ENCODE measurements at regions not wholly inside any gene's neighbourhood (a gene's known extent, or its start where the extent isn't known, plus 50 kb on each side); places are given as distances from the start of the nearest gene placed in this dataset.

DNA sequence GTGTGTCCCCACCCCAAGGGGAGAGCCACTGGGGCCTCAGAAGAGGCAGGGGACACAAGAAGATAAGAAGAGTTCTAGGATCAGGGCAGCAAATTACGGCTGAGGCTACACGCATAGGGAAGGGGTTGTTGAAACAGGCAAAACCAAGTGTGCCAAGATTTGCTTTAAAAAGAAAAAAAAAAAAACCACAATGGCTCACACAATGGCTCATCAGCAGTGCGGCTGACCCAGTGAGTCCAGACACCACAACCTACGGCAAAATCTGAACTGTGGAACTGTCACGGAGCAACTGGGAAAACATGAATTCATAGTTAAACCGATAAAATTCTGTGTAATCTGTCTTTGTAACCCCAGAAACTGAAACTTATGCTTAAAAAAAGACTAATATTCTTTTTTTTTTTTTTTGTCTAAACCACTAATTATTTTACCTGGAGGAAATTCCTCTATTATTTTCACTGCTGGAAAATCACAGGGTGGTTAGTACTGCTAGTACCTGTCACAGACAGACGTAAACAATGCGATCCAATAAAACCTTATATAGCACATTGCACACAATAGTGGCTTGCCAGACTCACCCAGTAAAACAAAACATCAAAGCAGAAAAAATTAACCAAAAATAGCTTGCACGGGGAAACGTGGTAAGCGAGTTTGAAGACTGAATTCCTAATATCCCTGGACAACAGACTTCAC, 325.4 kb upstream of the TSHZ3 start:
- Histone ChIP-seq H2BK5ac (ENCODE audit: low read depth, low read length, poor library complexity, severe bottlenecking) (no peak overlapping the region), H2BK120ac (ENCODE audit: low read depth, low read length) (0 out of 2 replicates have a peak overlapping the region, but pooled peaks have one; percentile 23), H4K5ac (ENCODE audit: low read depth, low read length) (no peak overlapping the region), H2BK20ac (ENCODE audit: low read depth, low read length) (no peak overlapping the region), H3K4me1 (ENCODE audit: control insufficient read depth, insufficient read depth, low read length) (peaks cover 6% of the 10 kb centered on the region; the same call in 1 of the 2 replicates), H3K23ac (ENCODE audit: low read depth, low read length) (no peak overlapping the region), H4K8ac (ENCODE audit: low read depth in 2 of 2, low read length in 2 of 2) (no peak overlapping the region), H3K79me1 (ENCODE audit: low read depth in 1 of 2, low read length in 2 of 2) (no peaks in the 10 kb centered on the region), H2AK9ac (replicated peaks; ENCODE audit: low read depth, low read length, poor library complexity) (no peak overlapping the region), H3K4me2 (ENCODE audit: low read depth, low read length) (peak overlapping the region; percentile 73; the same call in 1 of the 2 replicates), H3K9me1 (ENCODE audit: insufficient read depth, low read length) (no peaks in the 10 kb centered on the region), H3K4ac (ENCODE audit: low read depth, low read length) (no peak overlapping the region), H4K91ac (ENCODE audit: insufficient read depth, low read depth, low read length) (no peak overlapping the region), H4K20me1 (ENCODE audit: insufficient read depth, low read length) (no peaks in the 10 kb centered on the region), H3K18ac (ENCODE audit: low read depth, low read length) (no peak overlapping the region), H3K9ac (ENCODE audit: low read depth, low read length) (no peak overlapping the region), H3K9me3 (ENCODE audit: control insufficient read depth, insufficient read depth, low read length) (0 out of 2 replicates have a peak, but pooled peaks cover 3% of the 10 kb centered on the region), H3K27me3 (ENCODE audit: control insufficient read depth, insufficient read depth, low read length) (no peaks in the 10 kb centered on the region), H3K56ac (ENCODE audit: extremely low read depth, insufficient read depth, low read length) (no peak overlapping the region), H2AK5ac (ENCODE audit: low read depth, low read length) (no peak overlapping the region), H3K14ac (replicated peaks; ENCODE audit: low read depth, low read length) (no peak overlapping the region), H3K4me3 (ENCODE audit: insufficient read depth, low read depth, low read length) (no peak overlapping the region), H2BK15ac (ENCODE audit: low read depth, low read length) (no peak overlapping the region), H3K27ac (ENCODE audit: insufficient read depth, low read length) (no peak overlapping the region), H2AFZ (replicated peaks; ENCODE audit: low read length, poor library complexity) (no peak overlapping the region), H3K36me3 (ENCODE audit: control insufficient read depth, insufficient read depth, low read length) (no peaks in the 10 kb centered on the region)
- no CpG with 5 or more reads among the region's 11 CpGs for WGBS, 2 experiments (ENCODE audit: extremely low coverage in 2 of 2, insufficient read length in 1 of 2)
- dilution Hi-C loops (cut with HindIII; ENCODE audit: low sequenced_read_pairs, unreplicated experiment) (no loop called here), in situ Hi-C loops (cut with MboI; ENCODE audit: low sequenced_read_pairs) (no loop called here), intact Hi-C loops (cut with micrococcal nuclease) (no loop called here)
- ChIA-PET POLR2A (ENCODE audit: unreplicated experiment) (no interaction called here), CTCF (no interaction called here)
- no TSS peak for BruUV-seq (replicated peaks)
- ATAC-seq (ENCODE audit: low read depth) (no peak), DNase-seq (peak; percentile 47)
- TF ChIP-seq NFE2L2 (IDR thresholded peaks at IDR 0.05; ENCODE audit: low read depth, low read length) = no peak
- no peak for TF ChIP-seq MAZ (IDR thresholded peaks at IDR 0.05; ENCODE audit: borderline replicate concordance, low read depth, low read length)
- TF ChIP-seq RAD21 (IDR thresholded peaks at IDR 0.05; ENCODE audit: low read length) = no peak
- no peak for TF ChIP-seq SMC3 (IDR thresholded peaks at IDR 0.05; ENCODE audit: low read depth, low read length)
- TF ChIP-seq RFX5 (IDR thresholded peaks at IDR 0.05; ENCODE audit: low read depth, low read length) = no peak

All from IMR-90 (cell line).